ELR (cell line): ENCODE measurements at regions not wholly inside any gene's neighbourhood (a gene's known extent, or its start where the extent isn't known, plus 50 kb on each side); places are given as distances from the start of the nearest gene placed in this dataset.

Experiments
- DNase-seq: peaks from one replicate; pipeline ENCODE4 v3.0.0-alpha.2; 2015; ENCODE audit warnings: low read depth

DNA sequence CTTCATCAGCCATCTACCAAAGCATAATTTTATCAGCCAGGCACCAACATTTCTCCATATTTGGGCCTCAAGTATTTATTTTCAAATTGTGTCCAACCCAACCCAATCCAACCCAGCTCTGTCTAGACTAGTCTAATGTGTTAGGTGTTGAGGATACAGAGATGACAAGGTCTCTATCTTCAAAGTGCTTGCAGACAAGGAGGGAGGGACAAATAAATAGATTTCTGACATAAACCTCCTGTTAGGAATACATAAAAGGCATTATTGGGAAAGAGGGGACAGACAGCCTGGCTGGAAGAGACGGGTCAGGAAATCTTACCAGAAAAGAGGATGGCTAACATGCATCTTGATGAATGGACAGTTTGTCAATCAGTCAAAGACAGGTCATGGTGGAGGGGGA is 115.4 kb upstream of the RPS6KA3 start:
- DNase-seq = no peak

DNA sequence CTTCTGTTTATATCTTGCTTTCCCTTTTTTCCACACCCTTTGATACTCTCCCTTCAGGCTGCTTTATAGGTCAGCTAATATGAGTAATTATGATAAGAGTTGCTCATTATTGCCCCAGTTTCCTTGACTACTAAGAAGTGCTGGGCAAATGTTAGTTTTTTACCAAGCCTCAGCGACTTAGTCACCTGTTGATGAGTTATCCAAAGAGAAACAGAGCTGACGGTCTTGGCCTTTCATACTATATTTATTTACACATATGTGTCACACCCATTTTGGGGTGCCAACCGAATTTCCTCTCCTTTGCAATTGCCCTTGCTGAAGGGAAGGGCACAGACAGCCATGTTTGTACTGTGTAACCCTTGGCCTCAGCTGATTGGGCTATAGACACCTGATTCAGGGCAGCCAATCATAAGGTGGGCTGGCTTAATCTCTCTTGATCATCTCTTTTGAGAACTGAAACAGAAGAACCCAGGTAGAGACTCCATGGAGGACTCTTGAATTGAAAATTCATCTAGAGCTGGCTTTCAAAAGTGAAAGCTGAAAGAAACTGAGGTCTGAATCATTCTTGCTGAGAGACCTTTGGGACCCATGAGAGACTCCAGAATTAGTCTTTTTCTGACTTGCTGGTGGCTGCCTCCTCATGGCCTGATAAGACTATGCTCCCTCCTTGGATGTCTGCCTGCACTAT is 111.7 kb upstream of the RPS6KA3 start:
- DNase-seq = peak; percentile 75

DNA sequence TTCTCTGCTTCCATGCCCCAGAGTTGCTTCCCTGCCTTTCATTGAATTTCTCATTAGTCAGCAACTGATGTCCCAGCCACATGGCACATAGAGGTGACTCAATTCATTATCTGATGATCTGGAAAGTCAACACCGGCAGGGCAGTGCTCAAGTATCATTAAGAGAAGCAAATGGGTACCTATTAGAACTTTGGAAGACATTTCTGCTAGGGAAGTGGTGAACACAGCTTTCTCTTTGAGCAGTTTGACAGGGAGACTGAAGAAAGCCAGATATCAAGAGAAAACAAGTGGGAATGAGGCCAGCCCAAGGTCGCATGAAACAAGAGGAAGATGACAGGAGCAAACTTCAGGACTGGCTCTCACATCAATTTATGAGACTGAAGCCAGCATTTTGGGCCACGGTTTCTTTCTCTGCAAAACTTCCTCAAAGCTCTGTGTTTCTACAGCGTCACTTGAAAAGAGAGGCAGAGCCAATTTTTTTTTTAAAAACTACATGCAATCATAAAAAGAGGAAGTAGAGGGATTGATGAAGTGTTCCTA is 108.3 kb upstream of the RPS6KA3 start:
- peak; percentile 23 for DNase-seq

DNA sequence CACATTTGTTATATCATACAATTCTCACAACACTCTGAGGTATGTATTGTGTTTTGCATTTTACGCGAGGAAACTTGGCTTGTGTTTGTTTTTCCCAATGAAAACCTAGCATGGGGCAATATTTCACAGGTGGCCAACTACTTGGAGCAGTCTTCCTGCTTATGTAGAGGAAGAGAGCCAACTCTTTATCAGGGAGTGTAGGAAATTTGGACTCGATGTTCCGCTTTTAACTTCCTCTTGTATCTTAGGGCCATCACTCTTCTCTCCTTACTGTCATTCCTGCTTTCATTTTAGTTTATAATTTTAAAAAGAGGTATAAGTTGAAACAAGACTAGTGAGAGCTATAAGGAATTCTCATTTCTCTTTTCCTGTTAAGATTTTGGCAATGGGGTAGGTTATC is 107.7 kb upstream of the RPS6KA3 start:
- no peak for DNase-seq

DNA sequence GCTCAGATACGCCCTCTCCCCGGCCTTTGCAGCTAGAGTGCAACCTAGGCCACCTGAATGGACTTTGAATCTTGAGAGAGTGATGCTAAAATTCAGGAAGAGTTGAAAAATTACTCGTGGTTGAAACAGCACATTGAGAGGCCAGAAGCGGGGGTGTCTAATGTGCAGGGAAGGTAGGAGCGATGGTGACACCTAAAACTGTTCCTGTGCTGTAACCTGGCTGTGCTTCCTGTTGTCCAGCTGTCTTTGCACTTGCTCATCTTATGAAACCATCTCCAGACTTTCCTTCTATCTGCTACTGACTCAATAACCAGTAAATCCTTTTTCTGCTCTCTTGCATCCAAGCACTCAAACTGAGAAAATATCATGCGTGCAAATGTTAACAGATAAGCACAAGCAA is 106.4 kb upstream of the RPS6KA3 start:
- no peak for DNase-seq

DNA sequence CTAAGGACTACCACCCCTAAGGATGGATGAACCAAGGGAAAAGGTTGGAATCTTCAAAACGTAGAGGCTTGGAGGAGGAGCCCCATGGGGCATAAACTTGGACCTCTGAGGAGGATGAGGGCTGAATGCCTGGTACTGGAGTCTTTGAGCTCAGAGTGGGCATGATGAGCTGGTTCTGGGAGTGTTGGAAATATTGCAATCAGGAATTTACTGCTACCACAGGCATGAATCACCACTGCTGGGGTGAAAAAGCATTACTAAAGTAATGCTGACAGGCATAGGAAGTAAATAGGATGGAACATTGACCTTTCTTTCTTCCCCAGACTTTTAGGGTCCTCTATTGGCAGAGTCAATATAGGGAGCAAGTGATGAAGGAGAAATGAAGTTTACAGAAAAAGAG is 105.8 kb upstream of the RPS6KA3 start:
- peak; percentile 63 for DNase-seq

DNA sequence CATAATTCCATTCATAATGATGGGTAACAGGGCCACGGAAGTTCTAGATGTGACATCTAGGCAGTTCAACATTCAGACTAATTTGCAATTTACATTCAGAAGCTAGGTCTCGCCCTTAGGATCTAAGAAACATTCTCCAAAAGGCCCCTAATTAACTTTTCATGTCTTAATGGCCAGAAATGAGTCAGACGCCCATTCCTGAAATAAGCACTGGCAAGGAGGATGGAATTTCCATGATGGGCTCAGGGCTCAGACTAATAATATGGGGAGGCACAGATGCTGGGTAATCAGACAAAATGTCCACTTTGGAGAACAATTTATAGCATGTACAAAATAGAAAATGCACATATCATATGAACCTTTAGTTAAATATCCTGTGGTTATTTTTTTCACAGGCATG is 102.8 kb upstream of the RPS6KA3 start:
- no peak for DNase-seq

DNA sequence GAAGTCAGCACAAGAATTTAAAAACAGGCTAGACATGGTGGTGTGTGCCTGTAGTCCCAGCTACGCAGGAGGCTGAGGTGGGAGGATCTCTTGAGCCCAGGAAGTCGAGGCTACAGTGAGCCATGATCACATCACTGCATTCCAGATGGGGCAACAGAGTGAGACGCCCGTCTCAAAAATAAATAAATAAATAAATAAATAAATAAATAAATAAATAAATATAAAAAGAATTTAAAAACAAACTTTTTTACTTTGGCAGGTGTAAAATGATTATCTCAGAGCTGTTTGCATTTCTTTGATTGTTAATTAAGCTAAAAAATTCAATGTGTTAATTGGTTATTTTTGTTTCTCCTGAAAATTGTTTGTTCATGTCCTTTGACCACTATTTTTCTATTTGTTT is 97.5 kb upstream of the RPS6KA3 start:
- no peak for DNase-seq

DNA sequence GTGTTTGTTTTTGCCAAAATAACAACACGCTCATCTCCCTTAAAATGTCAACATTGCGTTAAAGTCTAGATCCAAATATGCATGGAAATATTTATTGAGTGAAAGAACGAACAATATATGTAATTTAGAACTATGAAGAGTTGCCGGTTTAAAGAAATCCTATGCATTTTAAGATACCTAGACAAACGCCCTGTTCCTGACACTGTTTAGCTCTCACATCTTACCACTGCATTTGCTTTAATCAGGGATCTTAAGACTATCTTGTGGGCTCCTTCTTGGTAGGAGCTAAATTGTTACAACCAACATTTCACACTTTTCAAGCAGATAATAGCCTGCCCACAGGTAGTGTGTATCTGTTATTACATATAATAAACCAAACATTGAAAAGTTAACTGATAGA is 96.6 kb upstream of the RPS6KA3 start:
- no peak for DNase-seq

DNA sequence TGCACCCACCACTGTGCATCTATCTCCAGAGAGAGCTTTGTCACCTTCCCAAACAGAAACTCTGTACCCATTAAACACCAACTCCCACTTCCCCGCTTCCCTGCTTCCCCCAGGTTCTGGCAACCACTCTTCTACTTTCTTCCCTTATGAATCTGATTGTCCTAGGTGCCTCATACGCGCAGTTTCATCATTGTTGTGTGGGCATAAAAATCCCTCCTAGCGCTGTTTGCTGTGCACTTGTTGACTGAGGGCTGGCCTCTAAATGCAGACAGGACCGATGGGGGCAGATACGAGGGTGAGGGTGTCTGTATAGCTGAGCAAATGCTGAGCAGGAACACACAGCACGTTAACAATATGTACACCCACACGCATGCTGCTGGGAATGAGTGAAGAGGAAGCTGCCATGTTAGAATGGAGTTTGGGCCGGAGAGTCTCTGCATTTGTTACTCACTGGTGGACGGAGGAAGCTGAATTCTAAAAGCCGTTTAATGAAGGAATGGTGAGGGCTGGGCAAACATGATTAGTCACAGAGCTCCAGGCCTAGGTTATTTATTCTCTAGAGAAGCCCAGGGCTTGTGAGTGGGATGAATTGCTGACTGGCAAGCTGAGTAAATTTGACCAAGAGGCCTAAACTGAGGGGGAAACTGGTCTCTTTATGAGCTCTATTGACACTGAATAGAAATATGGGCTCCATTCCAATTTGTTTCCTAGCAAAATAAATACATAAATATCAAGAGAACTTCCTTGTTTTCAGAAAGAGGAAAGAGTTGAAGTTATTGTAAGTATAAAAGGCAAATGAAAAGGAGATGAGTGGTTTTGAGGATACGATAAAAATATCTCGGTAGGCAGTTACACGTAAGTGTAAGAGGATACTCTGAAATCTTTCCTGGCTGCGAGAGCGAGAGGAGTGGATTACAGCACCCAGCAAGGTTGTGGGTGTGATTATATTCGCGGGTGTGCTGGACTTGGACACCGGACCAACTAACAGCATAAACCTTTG is 95.9 kb upstream of the RPS6KA3 start:
- peak; percentile 56 for DNase-seq

DNA sequence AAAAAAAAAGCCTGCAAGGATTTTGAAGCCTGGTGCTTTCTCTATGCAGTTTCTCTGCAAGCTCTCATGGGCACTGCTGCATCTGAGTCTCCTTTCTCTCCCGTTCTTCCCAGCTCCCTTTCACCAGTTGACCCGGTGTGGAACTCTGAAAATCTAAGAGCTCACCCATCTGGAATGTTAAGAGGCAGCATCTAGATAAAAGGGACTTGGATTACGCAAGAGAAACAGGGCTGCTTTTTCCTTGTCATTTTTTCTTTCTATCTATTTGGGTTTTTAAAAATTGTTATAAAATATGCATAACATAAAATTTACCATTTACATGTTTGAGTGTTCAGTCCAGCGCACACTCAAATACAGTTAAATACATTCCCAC is 95.2 kb upstream of the RPS6KA3 start:
- peak; percentile 45 for DNase-seq

DNA sequence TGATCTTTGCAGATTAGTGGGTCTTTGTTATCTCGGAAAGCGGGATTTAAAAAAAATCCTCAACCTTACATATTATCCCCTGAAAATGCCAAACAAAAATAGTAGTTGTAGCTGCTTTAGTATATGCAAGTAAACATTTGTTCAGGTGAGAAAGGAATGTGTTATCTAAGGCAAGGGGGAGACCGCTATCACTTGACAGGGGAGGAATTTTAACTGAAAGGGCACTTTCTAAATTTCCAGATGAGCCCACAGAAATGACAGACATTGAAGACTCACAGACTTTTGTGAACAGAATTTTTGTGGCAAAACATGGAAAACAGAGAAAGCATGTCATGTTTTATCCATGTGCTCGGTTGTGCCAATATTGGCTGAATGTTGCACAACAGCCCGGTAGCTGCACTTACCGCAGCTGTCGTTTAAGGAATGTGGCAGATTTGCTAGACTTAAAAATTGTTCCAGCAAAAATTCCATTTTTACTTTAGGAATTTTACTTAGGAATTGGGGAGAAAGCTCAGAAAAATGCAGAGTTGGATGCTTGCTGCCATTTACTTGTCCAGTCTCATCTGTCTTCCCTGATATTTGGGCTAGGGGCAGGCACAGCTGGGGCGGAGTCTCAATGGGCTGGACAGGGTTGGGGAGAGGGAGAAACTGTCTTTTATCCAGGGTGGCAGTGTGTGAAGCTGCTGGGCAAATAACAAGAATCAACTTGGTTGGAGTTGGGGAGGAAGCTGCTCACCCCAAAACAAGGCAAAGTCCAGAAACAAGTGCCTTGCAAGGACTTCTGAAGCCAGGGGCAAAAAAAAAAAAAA is 94.6 kb upstream of the RPS6KA3 start:
- no peak for DNase-seq

DNA sequence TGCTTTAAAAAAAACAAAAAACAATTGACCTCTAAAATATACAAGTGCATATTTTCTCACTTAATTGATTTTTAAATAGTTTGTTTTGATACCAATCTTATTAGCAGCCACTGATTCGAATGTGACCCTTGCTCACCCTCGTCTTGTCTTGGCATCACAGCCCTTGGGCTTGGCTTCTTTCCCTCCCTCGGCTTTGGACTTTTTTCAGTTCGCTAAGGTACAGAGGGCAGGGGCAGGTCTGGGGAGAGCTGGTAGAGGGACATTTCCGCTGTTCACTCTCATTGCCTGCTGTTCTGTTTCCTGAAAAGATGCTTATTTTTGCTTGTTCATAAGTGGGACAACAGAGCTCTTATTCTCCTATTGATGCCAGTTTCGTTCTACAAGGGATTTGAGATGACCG is 88.5 kb upstream of the RPS6KA3 start:
- no peak for DNase-seq

DNA sequence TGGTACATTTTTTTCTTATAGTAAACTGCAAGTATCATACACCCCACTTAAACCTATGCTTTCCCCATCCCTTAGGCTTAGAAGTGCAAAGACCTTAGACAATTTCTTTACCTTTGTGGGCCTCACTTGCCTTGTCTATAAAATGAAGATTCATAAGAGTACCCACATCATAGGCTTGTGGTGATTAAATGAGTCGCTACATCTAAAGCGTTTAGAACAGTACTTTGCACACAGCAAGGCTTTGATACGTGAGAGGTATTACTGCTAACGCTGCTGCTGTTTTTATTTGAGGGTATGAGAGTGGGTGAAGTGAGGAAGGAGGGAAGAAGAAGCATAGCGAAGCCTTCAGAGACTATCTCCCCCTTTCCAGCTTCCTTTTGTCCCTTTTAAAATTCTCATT is 87.8 kb upstream of the RPS6KA3 start:
- DNase-seq = no peak

DNA sequence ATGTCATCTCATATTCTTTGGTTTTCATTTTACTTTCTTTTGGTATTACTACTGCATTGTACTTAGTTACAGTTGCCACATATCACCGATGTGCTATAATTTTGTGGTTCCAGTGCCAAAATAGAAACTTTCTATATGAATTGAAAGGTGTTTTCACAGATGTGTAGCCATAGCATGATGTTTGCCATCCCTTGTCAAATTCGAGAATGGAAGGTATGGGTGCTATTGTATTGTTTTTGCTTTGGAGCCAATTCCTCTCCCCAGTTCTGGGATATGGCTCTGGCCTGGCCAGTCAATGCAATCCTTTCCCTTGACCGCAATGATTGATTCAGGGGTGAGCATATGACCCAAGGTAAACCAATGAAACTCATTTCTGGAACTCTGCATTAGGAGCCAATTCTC is 86.2 kb upstream of the RPS6KA3 start:
- no peak for DNase-seq

DNA sequence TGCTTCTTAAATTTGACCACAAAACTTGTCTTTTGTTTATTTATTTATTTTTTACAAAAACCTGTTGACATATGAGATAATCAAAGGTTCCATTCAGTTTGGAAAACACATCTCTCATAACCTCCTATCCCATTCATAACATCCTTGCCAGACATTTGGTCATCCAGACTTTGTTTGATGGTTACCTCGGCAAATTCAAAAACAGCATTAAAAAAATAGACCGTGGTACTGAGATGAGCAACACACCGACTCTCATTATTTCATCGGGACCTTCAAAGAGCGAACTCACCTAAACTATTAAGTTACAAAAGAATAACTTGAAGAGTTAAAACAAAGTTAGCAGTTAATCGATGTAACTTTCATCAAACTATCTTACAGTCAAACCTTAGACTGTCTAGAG is 85.8 kb upstream of the RPS6KA3 start:
- no peak for DNase-seq

DNA sequence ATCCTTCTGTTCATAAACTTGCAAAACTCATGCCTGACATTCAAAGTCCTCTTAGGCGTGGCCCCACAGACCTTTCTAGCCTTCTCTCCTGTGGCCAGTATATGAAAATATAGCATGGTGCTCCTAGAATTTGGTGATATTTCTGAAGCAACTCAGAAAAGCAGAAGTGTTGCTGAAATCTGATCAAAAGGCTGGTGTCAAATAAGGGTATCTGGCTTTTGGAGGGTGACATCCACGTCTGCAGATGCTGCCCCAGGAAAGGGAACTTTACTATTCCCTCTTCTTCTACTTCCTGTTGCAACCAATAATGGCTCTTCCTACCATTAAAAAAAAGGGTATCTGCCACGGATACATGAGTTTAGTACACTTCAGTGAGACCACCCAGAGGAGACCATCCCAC is 83.9 kb upstream of the RPS6KA3 start:
- DNase-seq = no peak

DNA sequence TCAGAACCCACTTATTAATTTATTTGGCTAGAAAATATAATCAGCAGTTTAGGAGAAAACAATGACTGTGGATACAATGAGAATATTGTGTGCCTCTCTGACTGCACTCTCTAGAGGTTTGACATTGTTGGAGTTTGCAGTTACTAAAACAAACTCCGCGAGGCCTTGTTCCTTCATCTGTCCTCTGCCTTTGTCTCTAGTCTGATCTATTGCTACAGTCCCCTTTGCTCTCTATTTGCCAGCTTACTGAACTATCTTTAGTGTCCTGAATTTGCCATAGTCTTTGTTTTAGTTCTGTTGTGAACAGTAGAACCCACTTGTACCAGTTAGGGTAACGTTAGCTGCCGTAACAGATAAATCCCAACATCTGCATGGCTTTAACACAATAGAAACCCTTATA is 81.4 kb upstream of the RPS6KA3 start:
- DNase-seq = no peak

DNA sequence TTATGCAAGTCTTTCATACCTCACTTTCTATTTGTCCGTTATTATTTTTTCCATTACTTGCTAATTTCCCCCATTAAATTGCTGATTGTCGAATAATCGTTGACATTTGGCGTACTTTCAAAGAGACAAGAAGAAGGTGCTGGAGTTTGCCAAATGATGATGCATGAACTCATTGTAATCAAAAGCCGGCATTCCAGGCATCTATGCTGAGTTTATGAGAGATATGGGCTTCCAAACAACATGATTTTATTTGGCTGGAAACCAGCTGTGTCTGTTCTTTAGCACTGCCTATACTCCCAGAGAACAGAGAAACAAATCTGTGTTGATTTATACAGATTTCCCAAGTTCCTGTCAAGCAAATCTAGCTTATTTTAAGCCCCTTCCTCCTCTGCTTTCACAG is 80.8 kb upstream of the RPS6KA3 start:
- DNase-seq = no peak

DNA sequence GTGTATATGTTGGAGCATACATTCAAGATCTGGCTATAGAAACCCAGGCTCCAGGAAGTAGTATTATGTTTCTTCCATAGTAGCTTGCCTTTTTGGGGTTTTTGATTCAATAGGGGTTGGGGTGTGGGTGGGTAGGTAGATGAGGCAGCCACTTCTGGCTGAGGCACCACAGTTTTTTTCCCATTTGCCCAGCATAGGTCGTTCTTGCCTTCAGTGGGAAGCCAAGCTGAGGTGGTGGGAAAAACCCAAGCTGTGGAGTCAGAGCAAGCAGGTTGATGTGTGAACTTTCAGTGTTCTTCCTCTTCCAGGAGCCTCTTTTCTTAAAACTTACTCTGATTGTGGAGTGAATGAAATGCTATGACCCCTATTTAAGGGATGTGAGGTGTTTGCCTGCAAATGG is 67.0 kb upstream of the RPS6KA3 start:
- DNase-seq = no peak

DNA sequence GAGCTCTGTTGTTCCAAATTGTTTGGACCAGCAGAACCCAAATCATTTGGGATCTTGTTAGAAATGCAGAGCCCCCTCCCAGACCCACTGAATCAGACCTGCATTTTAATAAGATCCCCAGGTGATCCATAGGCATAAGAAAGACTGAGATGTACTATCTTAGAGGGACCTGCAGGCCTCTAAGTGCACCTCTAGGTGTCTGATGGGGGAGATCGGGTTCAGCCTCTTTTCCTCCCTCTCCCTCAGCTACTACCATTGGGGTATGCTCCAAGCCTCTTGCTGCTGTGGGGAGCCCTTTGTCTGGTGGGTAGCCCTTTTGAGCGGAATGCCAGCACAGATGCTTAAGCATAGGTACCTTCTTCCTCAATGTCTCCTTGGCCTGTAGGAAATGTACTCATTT is 63.8 kb upstream of the RPS6KA3 start:
- DNase-seq = no peak

DNA sequence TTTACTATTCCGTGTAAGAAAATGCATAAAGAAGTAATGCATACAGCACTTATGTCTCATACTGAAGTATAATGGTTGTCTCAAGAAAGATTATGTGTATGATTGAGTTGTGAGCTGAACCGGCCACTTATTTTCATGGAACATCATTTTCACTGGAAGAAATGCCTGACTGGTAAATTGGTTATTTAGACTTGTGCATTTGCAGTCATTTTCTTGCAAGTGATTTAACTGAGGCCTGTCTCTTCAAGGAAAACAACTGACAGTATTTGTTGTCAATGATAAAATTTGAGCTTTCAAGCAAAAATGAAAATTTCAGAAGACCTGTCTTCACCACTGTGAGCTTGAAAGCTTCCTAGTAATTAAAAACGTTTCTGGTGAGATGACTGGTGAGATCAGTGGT is 62.7 kb upstream of the RPS6KA3 start:
- no peak for DNase-seq
